ENCODE measurements at regions not wholly inside any gene's neighbourhood (a gene's known extent, or its start where the extent isn't known, plus 50 kb on each side); places are given as distances from the start of the nearest gene placed in this dataset.
"Not testable (repeated sequence)": the region's sequence is repeated elsewhere in the genome, so short reads cannot be mapped to it uniquely, and the experiment has no call there.

DNA sequence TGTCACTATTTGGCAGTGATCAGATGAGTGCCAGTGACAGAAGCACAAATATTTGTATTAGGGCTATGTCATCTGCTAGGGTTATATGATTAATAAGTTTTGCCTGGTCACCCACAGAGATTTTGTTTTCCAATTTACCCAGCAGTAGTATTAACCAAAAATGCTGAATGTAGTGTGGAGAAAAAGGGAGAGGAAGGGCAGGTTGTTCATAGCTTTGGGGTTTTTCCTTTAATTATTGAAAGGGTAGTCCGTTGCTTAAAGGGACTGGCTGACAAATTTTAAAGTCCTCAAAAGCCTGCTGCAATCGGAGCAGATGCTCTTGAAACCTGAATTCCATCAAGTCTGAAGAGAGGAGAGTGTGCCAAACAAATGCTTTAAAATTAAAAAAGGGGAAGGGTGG, 237.9 kb upstream of the CCDC196 start:
- Mint-ChIP-seq H3K9me3 (no peaks in the 10 kb centered on the region), H3K27ac (no peak overlapping the region), H3K36me3 (ENCODE audit: low read depth) (no peaks in the 10 kb centered on the region), H3K4me1 (ENCODE audit: low read depth) (no peaks in the 10 kb centered on the region), H3K4me3 (no peak overlapping the region), H3K27me3 (ENCODE audit: low read depth) (peaks cover 5% of the 10 kb centered on the region)
- no peak for DNase-seq (ENCODE audit: low spot score)

DNA sequence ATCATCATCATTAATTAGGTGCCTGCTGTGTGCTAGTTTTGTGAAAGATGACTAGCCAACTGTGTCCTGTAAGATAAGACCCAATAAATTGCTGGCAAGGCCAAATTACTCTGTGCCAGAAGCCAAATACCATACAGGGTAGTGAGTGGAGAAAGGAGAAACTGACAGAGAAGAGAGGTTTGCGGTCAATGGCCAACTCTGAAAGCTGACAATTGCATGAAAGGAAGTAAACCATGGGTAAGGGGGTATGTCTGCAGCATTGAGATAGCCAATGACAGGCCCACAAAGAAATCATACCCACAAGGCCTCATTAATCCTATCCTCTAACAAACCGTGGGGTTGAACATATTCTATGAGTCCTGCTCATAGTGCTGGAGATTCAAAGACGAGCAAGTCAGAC, 236.6 kb upstream of the CCDC196 start:
- H3K27ac Mint-ChIP-seq = no peak overlapping the region
- DNase-seq (ENCODE audit: low spot score) = no peak
- H3K27me3 Mint-ChIP-seq (ENCODE audit: low read depth) = peaks cover 5% of the 10 kb centered on the region
- H3K9me3 Mint-ChIP-seq = no peaks in the 10 kb centered on the region
- H3K36me3 Mint-ChIP-seq (ENCODE audit: low read depth) = no peaks in the 10 kb centered on the region
- H3K4me3 Mint-ChIP-seq = no peak overlapping the region
- no peaks in the 10 kb centered on the region for H3K4me1 Mint-ChIP-seq (ENCODE audit: low read depth)

DNA sequence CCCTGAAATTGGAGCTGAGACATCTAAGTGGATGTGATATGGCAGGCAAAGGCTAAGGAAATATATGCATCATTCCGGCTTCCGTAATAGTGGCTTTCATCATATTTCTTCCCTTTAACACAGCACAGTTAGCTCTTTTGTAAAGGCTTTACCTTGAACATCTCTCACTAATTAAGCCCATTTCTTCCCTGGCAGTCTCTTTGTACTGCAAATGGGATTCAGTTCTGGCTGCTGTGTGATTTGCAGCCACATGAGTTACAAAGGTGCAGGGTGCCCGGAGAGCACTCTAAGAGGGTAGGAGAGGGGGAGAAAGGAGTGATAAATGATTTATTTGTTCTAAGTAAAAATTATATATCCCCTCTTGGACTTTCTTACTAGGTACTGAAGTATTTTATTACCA, 232.1 kb upstream of the CCDC196 start:
- Mint-ChIP-seq H3K27ac (no peak overlapping the region), H3K27me3 (ENCODE audit: low read depth) (peaks cover 5% of the 10 kb centered on the region), H3K36me3 (ENCODE audit: low read depth) (no peaks in the 10 kb centered on the region), H3K4me1 (ENCODE audit: low read depth) (no peaks in the 10 kb centered on the region), H3K9me3 (no peaks in the 10 kb centered on the region), H3K4me3 (no peak overlapping the region)
- no peak for DNase-seq (ENCODE audit: low spot score)

DNA sequence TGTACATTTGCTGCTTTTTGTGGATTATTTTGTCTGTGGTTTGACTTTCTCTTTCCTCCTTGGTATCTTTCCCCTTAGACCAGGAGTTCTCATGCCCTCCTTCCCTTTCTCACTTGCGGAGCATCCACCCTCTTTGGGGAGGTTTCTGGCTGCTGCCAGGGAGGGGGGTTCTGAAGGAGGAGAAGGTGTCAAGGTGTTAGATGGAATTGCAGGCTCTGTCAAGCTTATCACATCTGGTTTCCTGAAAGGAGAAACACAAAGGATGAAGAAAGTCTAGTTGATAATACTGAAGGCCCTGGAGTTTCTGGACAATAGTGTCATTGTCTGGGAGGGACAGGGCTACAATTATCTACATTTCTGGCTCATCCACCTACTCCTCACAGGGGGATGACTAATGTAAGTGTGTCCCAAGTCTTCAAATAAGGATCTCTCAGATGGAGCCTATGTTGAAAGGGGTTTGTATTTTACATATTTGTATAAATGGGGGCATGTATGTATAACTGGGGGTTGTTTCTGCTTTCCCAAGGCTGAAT, 217.3 kb upstream of the CCDC196 start:
- Mint-ChIP-seq H3K4me3 (no peak overlapping the region), H3K4me1 (ENCODE audit: low read depth) (no peaks in the 10 kb centered on the region), H3K36me3 (ENCODE audit: low read depth) (no peaks in the 10 kb centered on the region), H3K27me3 (ENCODE audit: low read depth) (no peaks in the 10 kb centered on the region), H3K27ac (no peak overlapping the region), H3K9me3 (no peaks in the 10 kb centered on the region)
- no peak for DNase-seq (ENCODE audit: low spot score)

DNA sequence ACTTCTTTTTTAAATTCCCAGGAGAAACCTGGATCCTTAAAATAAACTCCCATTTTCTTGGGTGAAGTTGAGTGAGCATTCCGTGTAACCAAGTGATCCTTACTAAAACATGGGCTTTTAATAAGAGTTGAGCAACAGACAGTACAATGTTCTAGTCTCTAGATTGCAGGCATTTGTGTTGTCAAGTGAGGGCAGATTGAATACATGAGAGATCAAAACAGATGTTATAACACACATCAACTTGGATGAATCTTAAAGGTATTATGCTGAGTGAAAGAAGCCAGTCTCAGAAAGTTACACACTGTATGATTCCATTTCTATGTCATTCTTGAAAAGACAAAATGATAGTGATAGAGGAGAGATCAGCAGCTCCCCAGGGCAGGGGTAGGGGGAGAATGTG, 213.9 kb upstream of the CCDC196 start:
- Mint-ChIP-seq H3K27ac (no peak overlapping the region), H3K4me3 (no peak overlapping the region), H3K36me3 (ENCODE audit: low read depth) (no peaks in the 10 kb centered on the region), H3K27me3 (ENCODE audit: low read depth) (peaks cover 2% of the 10 kb centered on the region), H3K9me3 (no peaks in the 10 kb centered on the region), H3K4me1 (ENCODE audit: low read depth) (no peaks in the 10 kb centered on the region)
- DNase-seq (ENCODE audit: low spot score) = no peak

DNA sequence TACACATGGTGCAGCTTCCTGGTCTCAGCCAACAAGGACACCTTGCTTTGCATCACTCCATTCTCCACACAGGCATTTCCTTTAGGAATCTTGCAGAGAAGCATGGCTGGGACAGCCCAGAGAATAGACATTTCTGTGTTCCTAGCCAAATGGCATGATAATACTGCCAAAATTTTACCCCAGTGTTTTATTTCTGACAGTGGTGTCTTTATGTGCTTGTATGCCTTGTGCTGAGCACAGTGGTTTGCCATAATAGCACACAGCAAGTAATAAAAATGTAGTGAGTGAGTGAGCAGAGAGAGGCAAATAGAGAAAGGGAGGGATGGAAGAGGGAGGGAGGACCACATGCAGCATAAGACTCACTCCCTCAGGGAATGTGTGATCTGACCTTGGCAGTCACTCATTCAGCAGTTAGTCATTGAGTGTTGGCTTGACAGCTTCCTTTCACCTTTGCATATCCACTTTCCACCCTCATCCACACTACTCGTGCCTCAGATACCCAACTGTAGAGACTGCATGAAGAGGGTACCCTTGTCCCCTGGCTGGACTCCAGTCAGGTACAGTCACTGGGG, 212.8 kb upstream of the CCDC196 start:
- Mint-ChIP-seq H3K36me3 (ENCODE audit: low read depth) (no peaks in the 10 kb centered on the region), H3K9me3 (no peaks in the 10 kb centered on the region), H3K27me3 (ENCODE audit: low read depth) (peaks cover 2% of the 10 kb centered on the region), H3K4me1 (ENCODE audit: low read depth) (no peaks in the 10 kb centered on the region), H3K27ac (no peak overlapping the region), H3K4me3 (no peak overlapping the region)
- DNase-seq (ENCODE audit: low spot score) = no peak

DNA sequence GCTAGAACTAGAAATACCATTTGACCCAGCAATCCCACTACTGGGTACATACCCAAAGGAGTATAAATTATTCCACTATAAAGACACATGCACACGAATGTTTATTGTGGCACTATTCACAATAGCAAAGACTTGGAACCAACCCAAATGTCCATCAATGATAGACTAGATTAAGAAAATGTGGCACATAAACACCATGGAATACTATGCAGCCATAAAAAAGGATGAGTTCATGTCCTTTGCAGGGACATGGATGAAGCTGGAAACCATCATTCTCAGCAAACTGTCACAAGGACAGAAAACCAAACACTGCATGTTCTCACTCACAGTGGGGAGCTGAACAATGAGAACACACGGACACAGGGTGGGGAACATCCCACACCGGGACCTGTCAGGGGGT, 207.8 kb upstream of the CCDC196 start:
- not testable (repeated sequence) for H3K4me1 Mint-ChIP-seq (ENCODE audit: low read depth); H3K4me3 Mint-ChIP-seq; DNase-seq (ENCODE audit: low spot score); H3K27me3 Mint-ChIP-seq (ENCODE audit: low read depth); H3K36me3 Mint-ChIP-seq (ENCODE audit: low read depth); H3K27ac Mint-ChIP-seq; H3K9me3 Mint-ChIP-seq

DNA sequence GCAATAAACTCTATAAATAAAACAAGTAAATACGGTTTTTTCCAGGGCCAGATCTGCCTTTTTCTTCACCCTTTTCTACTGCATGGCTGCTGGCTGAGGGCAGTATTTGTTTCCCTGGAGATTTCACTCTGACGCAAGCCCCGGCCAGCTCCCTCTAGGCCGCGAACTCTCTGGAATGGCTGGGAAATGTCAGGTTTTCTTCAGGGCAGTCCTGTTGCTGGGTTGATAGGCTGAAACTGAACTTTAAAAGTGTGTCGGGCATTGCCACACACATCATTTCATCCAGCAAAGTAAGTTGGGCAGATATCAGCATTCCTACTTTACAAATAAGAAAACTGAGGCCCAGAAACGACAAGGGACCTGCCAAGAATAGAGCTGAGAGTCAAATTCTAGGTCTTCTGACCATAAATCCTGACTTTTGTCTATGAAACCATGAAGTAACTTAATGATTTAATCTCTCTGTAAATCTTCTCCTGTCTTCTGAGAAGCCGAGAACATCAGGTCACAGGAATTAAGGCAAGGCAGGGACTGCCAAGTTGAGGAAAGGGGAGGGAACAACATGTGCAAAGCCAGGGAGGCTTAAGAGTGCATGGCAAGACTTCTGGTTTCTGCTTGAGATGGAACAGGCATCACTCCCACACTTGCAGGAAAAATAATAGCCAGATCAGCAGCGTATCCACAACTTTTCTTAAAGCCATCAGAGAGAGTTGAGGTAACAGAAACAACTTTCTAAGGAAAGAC, 205.0 kb upstream of the CCDC196 start:
- no peak overlapping the region for H3K4me3 Mint-ChIP-seq
- H3K9me3 Mint-ChIP-seq = peaks cover 4% of the 10 kb centered on the region
- no peaks in the 10 kb centered on the region for H3K27me3 Mint-ChIP-seq (ENCODE audit: low read depth)
- no peaks in the 10 kb centered on the region for H3K4me1 Mint-ChIP-seq (ENCODE audit: low read depth)
- no peak for DNase-seq (ENCODE audit: low spot score)
- no peaks in the 10 kb centered on the region for H3K36me3 Mint-ChIP-seq (ENCODE audit: low read depth)
- no peak overlapping the region for H3K27ac Mint-ChIP-seq

DNA sequence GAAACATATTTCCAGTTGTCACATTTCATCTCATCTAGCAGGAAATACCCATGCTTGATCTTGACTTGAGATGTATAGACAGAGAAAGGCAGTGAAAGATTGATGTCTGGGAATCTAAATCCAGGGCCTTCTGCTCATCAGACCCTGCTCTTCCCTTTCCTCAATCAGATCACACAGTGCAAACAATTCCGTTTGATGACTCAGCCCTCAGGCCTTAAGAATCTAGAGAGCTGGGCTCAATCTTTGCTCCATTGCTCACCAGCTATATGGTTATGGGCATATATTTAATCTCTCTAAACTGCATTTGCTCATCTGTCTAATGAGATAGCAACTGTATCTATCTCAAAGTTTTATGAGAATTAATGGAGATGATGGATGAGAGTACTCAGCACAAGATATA, 201.8 kb upstream of the CCDC196 start:
- Mint-ChIP-seq H3K36me3 (ENCODE audit: low read depth) (no peaks in the 10 kb centered on the region), H3K4me1 (ENCODE audit: low read depth) (no peaks in the 10 kb centered on the region)
- DNase-seq (ENCODE audit: low spot score) = no peak

DNA sequence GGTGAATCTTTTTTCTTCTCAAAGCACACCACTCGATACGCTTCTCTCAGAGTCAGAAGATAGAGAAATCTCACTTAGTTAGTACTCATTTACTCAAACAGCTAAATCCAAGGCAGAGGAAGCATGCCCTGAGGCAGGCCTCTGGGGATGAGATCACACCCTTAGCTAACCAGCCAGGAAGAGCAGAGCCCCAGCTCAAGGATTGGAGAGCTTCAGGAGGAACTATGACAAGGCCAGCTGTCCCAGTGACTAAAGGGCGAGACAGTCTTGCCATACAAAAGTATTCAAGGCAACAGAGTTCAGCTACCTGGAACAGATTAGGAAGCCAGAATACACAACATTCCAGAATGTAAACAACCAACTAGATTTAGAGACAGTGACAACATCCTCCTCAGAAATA, 197.7 kb upstream of the CCDC196 start:
- Mint-ChIP-seq H3K27me3 (ENCODE audit: low read depth) (no peaks in the 10 kb centered on the region), H3K9me3 (peaks cover 6% of the 10 kb centered on the region), H3K4me3 (no peak overlapping the region), H3K36me3 (ENCODE audit: low read depth) (no peaks in the 10 kb centered on the region), H3K27ac (no peak overlapping the region), H3K4me1 (ENCODE audit: low read depth) (no peaks in the 10 kb centered on the region)
- DNase-seq (ENCODE audit: low spot score) = no peak

More for the DNA sequence above, 201.8 kb upstream of the CCDC196 start:
- Mint-ChIP-seq H3K4me3 (no peak overlapping the region), H3K27ac (no peak overlapping the region), H3K27me3 (ENCODE audit: low read depth) (no peaks in the 10 kb centered on the region), H3K9me3 (peaks cover 6% of the 10 kb centered on the region)

DNA sequence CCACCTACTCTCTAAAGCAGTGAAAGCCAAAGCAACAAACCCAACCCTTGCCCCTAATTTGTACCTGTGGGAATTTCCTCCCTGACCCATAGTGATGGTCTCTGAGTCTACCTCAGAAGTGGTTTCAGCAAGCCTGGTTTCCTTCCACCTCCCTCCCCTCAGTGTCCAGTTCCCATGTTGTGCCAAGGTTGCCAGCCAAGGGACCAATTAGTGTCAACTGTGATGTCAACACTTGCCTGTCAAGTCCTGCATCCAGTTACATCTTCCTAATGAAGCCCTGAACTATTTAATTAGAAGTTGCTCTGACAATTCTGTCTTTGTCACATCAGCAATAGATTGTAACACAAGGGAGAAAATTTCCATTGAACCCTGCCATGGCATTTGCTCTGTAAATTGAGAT, 194.4 kb upstream of the CCDC196 start:
- DNase-seq (ENCODE audit: low spot score) = no peak

DNA sequence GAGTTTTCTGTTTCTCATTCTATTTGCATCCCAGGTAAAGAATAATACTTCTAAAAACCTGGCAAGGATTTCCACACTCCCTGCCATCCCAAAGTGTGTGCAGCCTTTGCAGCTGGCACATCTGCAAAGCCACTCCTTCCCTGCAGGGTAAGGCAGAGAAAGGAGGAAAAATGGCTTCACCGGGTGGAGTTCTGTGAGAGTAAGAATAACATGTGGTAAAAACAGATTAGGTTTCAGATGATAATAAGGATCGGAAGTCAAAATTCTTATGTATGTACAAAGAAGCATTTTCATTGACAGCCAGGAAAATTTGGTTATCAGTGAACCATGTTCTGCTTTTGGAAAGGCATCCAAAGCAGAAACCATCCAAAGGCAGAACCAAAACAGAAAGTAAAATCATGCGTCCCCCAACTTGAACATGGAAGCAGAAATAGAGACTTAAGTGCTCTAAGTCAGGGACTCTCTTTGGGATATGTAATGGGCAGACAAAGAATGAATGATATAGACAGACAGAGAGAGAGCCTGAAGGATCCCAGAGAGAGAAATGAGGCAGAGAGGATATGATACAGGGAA, 192.6 kb upstream of the CCDC196 start:
- no peaks in the 10 kb centered on the region for H3K36me3 Mint-ChIP-seq (ENCODE audit: low read depth)
- no peaks in the 10 kb centered on the region for H3K27me3 Mint-ChIP-seq (ENCODE audit: low read depth)
- H3K4me1 Mint-ChIP-seq (ENCODE audit: low read depth) = no peaks in the 10 kb centered on the region
- DNase-seq (ENCODE audit: low spot score) = no peak
- H3K4me3 Mint-ChIP-seq = peak overlapping the region; percentile 5
- peaks cover 1% of the 10 kb centered on the region for H3K9me3 Mint-ChIP-seq
- H3K27ac Mint-ChIP-seq = no peak overlapping the region

More for the DNA sequence above, 194.4 kb upstream of the CCDC196 start:
- Mint-ChIP-seq H3K9me3 (peaks cover 6% of the 10 kb centered on the region), H3K4me3 (no peak overlapping the region), H3K4me1 (ENCODE audit: low read depth) (no peaks in the 10 kb centered on the region), H3K27me3 (ENCODE audit: low read depth) (no peaks in the 10 kb centered on the region), H3K36me3 (ENCODE audit: low read depth) (no peaks in the 10 kb centered on the region), H3K27ac (no peak overlapping the region)

DNA sequence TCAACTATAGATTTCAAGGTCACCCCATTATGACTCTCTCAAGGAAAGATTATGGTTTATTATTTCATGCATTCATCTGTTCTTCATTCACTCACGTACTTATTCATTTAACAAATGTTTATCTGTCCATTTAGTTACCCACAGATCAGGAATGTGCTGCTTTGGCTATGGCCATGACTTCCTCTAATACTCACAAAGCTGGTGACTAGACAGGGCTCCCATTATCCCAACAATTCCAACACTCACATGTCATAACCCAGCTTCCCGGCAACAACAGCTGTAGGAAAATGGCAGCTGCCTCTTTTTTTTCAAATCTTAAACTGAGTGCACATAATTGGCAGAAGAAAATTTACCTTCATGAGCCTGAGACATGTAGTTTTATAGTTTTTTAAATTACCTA, 190.8 kb upstream of the CCDC196 start:
- Mint-ChIP-seq H3K9me3 (no peaks in the 10 kb centered on the region), H3K4me3 (no peak overlapping the region), H3K27ac (no peak overlapping the region), H3K4me1 (ENCODE audit: low read depth) (no peaks in the 10 kb centered on the region), H3K27me3 (ENCODE audit: low read depth) (no peaks in the 10 kb centered on the region), H3K36me3 (ENCODE audit: low read depth) (no peaks in the 10 kb centered on the region)
- DNase-seq (ENCODE audit: low spot score) = no peak

DNA sequence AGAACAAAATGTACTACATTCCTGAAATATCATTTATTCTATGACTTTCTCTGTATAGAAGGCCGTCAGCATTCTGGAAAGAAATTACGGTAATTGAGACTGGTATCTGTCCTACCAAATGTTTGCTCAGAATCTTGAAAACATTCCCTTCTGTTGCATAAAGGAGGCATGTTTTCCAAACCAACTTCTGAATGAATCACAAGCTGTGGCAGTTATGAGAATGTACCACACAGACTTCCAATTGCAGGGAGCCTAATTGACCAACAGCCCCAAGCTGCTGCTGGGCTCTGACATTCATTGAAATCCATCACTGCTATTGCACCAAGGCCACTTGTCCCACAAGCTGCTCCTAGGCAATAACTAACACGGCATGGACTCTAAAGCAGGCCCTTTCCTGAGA, 185.3 kb upstream of the CCDC196 start:
- no peaks in the 10 kb centered on the region for H3K4me1 Mint-ChIP-seq (ENCODE audit: low read depth)
- no peak for DNase-seq (ENCODE audit: low spot score)
- H3K9me3 Mint-ChIP-seq = no peaks in the 10 kb centered on the region
- H3K4me3 Mint-ChIP-seq = no peak overlapping the region
- H3K27ac Mint-ChIP-seq = no peak overlapping the region
- no peaks in the 10 kb centered on the region for H3K27me3 Mint-ChIP-seq (ENCODE audit: low read depth)
- H3K36me3 Mint-ChIP-seq (ENCODE audit: low read depth) = no peaks in the 10 kb centered on the region
